Small intestine (tissue), 7 donors: ENCODE measurements at regions not wholly inside any gene's neighbourhood (a gene's known extent, or its start where the extent isn't known, plus 50 kb on each side); places are given as distances from the start of the nearest gene placed in this dataset.
"Not testable (repeated sequence)": the region's sequence is repeated elsewhere in the genome, so short reads cannot be mapped to it uniquely, and the experiment has no call there.

Source experiments
- DNase-seq, 2 donors: peaks; one replicate each; pipeline versions ENCODE4 v3.0.0 to v3.0.0-alpha.2; 2013
- FAIRE-seq: peaks from 2 replicates; lab custom pipeline; 2012; peaks lifted over from hg19 to GRCh38; lab: Jason Lieb, UNC
- H3K27ac ChIP-seq, 3 donors: one replicate each; pipeline ENCODE4 v1.5.1; 2013; ENCODE audit warnings: low read length in 2 of 3, mild to moderate bottlenecking in 2 of 3, control low read depth in 1 of 3, inconsistent platforms in 1 of 3, low read depth in 1 of 3, moderate library complexity in 1 of 3
- H3K27me3 ChIP-seq, 3 donors: one replicate each; pipeline ENCODE4 v1.6.1; 2013; ENCODE audit warnings: low read length in 3 of 3, inconsistent platforms in 1 of 3; ENCODE audit not compliant: control insufficient read depth in 3 of 3, insufficient read depth in 3 of 3
- H3K36me3 ChIP-seq, 3 donors: one replicate each; pipeline ENCODE4 v1.6.1; 2013; ENCODE audit warnings: low read length in 3 of 3, inconsistent platforms in 1 of 3, low read depth in 1 of 3, mild to moderate bottlenecking in 1 of 3, moderate library complexity in 1 of 3; ENCODE audit not compliant: control insufficient read depth in 3 of 3, insufficient read depth in 2 of 3
- H3K4me1 ChIP-seq, 3 donors: one replicate each; pipeline ENCODE4 v1.6.1; 2013; ENCODE audit warnings: low read length in 2 of 3, inconsistent platforms in 1 of 3, low read depth in 1 of 3, mild to moderate bottlenecking in 1 of 3, moderate library complexity in 1 of 3; ENCODE audit not compliant: control insufficient read depth in 3 of 3, insufficient read depth in 2 of 3
- H3K4me3 ChIP-seq, 3 donors: one replicate each; pipeline ENCODE4 v1.5.1; 2013; ENCODE audit warnings: low read length in 3 of 3, control low read depth in 1 of 3, inconsistent platforms in 1 of 3, low read depth in 1 of 3, mild to moderate bottlenecking in 1 of 3, moderate library complexity in 1 of 3
- H3K9me3 ChIP-seq, 2 donors: one replicate each; pipeline ENCODE4 v1.6.1; 2013; ENCODE audit warnings: low read depth in 1 of 2, low read length in 1 of 2; ENCODE audit not compliant: control insufficient read depth in 2 of 2, insufficient read depth in 1 of 2
- WGBS, 3 donors: extraction: QIAGEN DNeasy Blood & Tissue Kit; methylation state at CpG; one replicate each; pipeline ENCODE4 v1.1.7; 2013; 5-methylcytosine and 5-hydroxymethylcytosine counted together
- donor health status: healthy with polysubstance abuse.
- donor health status: control.
- donor health status: control.
- donor health status: Bipolar disorder and iron deficiency.
- donor health status: healthy.

GRCh38 chr3:139105154-139105702 lies 60.5 kb upstream of the PRR23C start:
- Histone ChIP-seq H3K27ac (no peak overlapping the region), H3K27me3 (no peaks in the 10 kb centered on the region), H3K9me3 (no peaks in the 10 kb centered on the region), H3K36me3 (no peaks in the 10 kb centered on the region), H3K4me3 (no peak overlapping the region), H3K4me1 (peaks cover 0 to 10% (median 7%) of the 10 kb centered on the region in 3 donors)
- WGBS, 3 donors, result 49 to 74% (median 61%) methylated on average over 7 of the region's 7 CpGs
- FAIRE-seq, result no peak
- no peak for DNase-seq

GRCh38 chr3:139106013-139106932 lies 61.6 kb upstream of the PRR23C start:
- Histone ChIP-seq H3K9me3 (no peaks in the 10 kb centered on the region), H3K36me3 (no peaks in the 10 kb centered on the region), H3K27me3 (no peaks in the 10 kb centered on the region), H3K4me1 (peaks cover 0 to 14% (median 7%) of the 10 kb centered on the region in 3 donors), H3K4me3 (no peak overlapping the region), H3K27ac (no peak overlapping the region)
- 37 to 65% (median 48%) methylated on average over 7 of the region's 7 CpGs for WGBS, 3 donors
- FAIRE-seq (no peak), DNase-seq (peak; percentile 37 to 67)

- 84 to 91% (median 84%) methylated on average over 13 of the region's 13 CpGs for WGBS, 3 donors
- H3K36me3 ChIP-seq, result no peaks in the 10 kb centered on the region
- DNase-seq, result no peak
- FAIRE-seq, result no peak
- peaks cover 0 to 14% (median 7%) of the 10 kb centered on the region in 3 donors for H3K4me1 ChIP-seq
- no peaks in the 10 kb centered on the region for H3K27me3 ChIP-seq
- no peak overlapping the region for H3K27ac ChIP-seq
- no peaks in the 10 kb centered on the region for H3K9me3 ChIP-seq
- no peak overlapping the region for H3K4me3 ChIP-seq
Observed at GRCh38 chr3:139107424-139108252, 62.9 kb upstream of the PRR23C start.

GRCh38 chr3:139108253-139108969 lies 63.7 kb upstream of the PRR23C start:
- Histone ChIP-seq H3K36me3 (no peaks in the 10 kb centered on the region), H3K4me3 (no peak overlapping the region), H3K4me1 (peaks cover 0 to 14% (median 7%) of the 10 kb centered on the region in 3 donors), H3K27ac (no peak overlapping the region), H3K9me3 (no peaks in the 10 kb centered on the region), H3K27me3 (no peaks in the 10 kb centered on the region)
- no peak for DNase-seq
- FAIRE-seq, result no peak
- 83 to 93% (median 86%) methylated on average over 4 of the region's 4 CpGs for WGBS, 3 donors

- FAIRE-seq, result no peak
- no peak for DNase-seq
- no peaks in the 10 kb centered on the region for H3K36me3 ChIP-seq
- H3K4me3 ChIP-seq, result no peak overlapping the region
- no peak overlapping the region for H3K27ac ChIP-seq
- WGBS, 3 donors, result 77 to 90% (median 85%) methylated on average over 5 of the region's 5 CpGs
- H3K27me3 ChIP-seq, result no peaks in the 10 kb centered on the region
- H3K9me3 ChIP-seq, result no peaks in the 10 kb centered on the region
- H3K4me1 ChIP-seq, result peaks cover 0 to 14% (median 7%) of the 10 kb centered on the region in 3 donors
Observed at GRCh38 chr3:139109271-139109670, 64.6 kb upstream of the PRR23C start.

- H3K27me3 ChIP-seq, result no peaks in the 10 kb centered on the region
- H3K9me3 ChIP-seq, result no peaks in the 10 kb centered on the region
- H3K4me1 ChIP-seq, result peaks cover 0 to 13% (median 7%) of the 10 kb centered on the region in 3 donors
- WGBS, 3 donors, result 12 to 54% (median 19%) methylated on average over 10 of the region's 10 CpGs
- FAIRE-seq (no peak), DNase-seq (peak in 1 of 2 donors; percentile 80)
- H3K27ac ChIP-seq, result no peak overlapping the region
- no peaks in the 10 kb centered on the region for H3K36me3 ChIP-seq
- H3K4me3 ChIP-seq, result no peak overlapping the region
Observed at GRCh38 chr3:139110072-139110830, 65.6 kb upstream of the PRR23C start.

GRCh38 chr3:139110929-139111328 lies 66.2 kb upstream of the PRR23C start:
- 57 to 74% (median 63%) methylated on average over 2 of the region's 2 CpGs for whole genome bisulfite sequencing, 3 donors
- not testable (repeated sequence) for H3K36me3 ChIP-seq, DNase-seq, FAIRE-seq, H3K4me3 ChIP-seq, H3K4me1 ChIP-seq, H3K27ac ChIP-seq, H3K9me3 ChIP-seq, H3K27me3 ChIP-seq
